Colonic mucosa (tissue), 4 donors: ENCODE measurements at regions not wholly inside any gene's neighbourhood (a gene's known extent, or its start where the extent isn't known, plus 50 kb on each side); places are given as distances from the start of the nearest gene placed in this dataset.

Experiments used
- DNase-seq: peaks from one replicate; pipeline ENCODE4 v3.0.0-alpha.2; 2020
- H3K27ac ChIP-seq: fragments of 200-600 bp; one replicate; pipeline ENCODE4 v1.8.0; 2021
- H3K27me3 ChIP-seq: fragments of 200-600 bp; one replicate; pipeline ENCODE4 v1.8.0; 2021
- H3K36me3 ChIP-seq: fragments of 200-600 bp; one replicate; pipeline ENCODE4 v1.8.0; 2021
- H3K4me1 ChIP-seq: fragments of 200-600 bp; one replicate; pipeline ENCODE4 v1.8.0; 2021; ENCODE audit warnings: mild to moderate bottlenecking
- H3K4me3 ChIP-seq: fragments of 200-600 bp; one replicate; pipeline ENCODE4 v1.8.0; 2021
- H3K9ac ChIP-seq, 2 donors: one replicate each; pipeline ENCODE4 v1.7.0; 2013; ENCODE audit warnings: control low read depth in 2 of 2, low read depth in 2 of 2, low read length in 2 of 2
- H3K9me3 ChIP-seq: fragments of 200-600 bp; one replicate; pipeline ENCODE4 v1.8.0; 2021
- CTCF ChIP-seq: fragments of 200-600 bp; IDR thresholded peaks from one replicate; pipeline ENCODE4 v1.8.0; 2022; ENCODE audit warnings: antibody characterized with exemption, mild to moderate bottlenecking
- intact Hi-C: fragments of 100-400 bp; cut with DNase I; formaldehyde crosslinking; loops from one replicate; pipeline ENCODE4 v1.14.1; 2022
- donor health status: healthy.
- donor health status: DM: no; HTN: no; CAD: no.
- donor health status: DM: no; HTN: no; CAD: no.

GRCh38 chr2:106658616-106659015 lies 171.5 kb downstream of the CD8B2 start:
- intact Hi-C loops = no loop called here
- H3K9me3 ChIP-seq = no peaks in the 10 kb centered on the region
- no peak overlapping the region for H3K9ac ChIP-seq
- H3K36me3 ChIP-seq = no peaks in the 10 kb centered on the region
- no peak overlapping the region for H3K4me3 ChIP-seq
- H3K27ac ChIP-seq = no peak overlapping the region
- H3K4me1 ChIP-seq = no peaks in the 10 kb centered on the region
- TF ChIP-seq CTCF = no peak
- no peak for DNase-seq
- no peaks in the 10 kb centered on the region for H3K27me3 ChIP-seq

GRCh38 chr2:106664669-106665068 lies 177.5 kb downstream of the CD8B2 start:
- Histone ChIP-seq H3K9me3 (no peaks in the 10 kb centered on the region), H3K36me3 (no peaks in the 10 kb centered on the region), H3K27ac (no peak overlapping the region), H3K27me3 (no peaks in the 10 kb centered on the region), H3K9ac (no peak overlapping the region), H3K4me1 (no peaks in the 10 kb centered on the region), H3K4me3 (no peak overlapping the region)
- no peak for DNase-seq
- intact Hi-C loops = no loop called here
- TF ChIP-seq CTCF = no peak

DNA sequence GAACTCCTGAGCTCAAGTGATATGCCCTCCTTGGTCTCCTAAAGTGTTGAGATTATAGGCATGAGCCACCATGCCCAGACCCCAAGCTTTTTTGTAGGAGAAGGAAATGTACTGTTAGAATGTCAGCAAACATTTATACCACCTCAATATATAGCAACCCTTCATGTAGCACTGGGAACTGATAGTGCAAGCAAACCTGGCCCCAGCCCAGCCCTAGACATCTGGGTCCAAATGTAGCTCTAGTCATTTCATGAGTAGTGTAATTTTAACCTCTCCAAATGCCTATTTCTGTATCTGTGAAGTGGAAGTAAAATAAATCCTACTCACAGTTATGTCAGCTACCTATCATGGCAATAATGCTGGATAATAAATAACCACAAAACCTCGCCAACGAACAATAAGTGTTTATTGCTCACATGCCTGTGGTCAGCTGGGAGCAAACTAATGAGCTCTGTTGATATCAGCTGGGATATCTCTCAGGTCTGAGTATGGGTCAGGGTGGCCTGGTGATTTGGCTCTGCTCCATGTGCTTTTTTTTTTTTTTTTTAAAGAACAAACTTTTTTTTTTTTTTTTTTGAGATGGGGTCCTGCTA lies 180.4 kb downstream of the CD8B2 start:
- Histone ChIP-seq H3K4me3 (no peak overlapping the region), H3K27ac (no peak overlapping the region), H3K4me1 (no peaks in the 10 kb centered on the region), H3K27me3 (no peaks in the 10 kb centered on the region), H3K36me3 (no peaks in the 10 kb centered on the region), H3K9ac (no peak overlapping the region), H3K9me3 (no peaks in the 10 kb centered on the region)
- intact Hi-C loops = no loop called here
- TF ChIP-seq CTCF = no peak
- no peak for DNase-seq

DNA sequence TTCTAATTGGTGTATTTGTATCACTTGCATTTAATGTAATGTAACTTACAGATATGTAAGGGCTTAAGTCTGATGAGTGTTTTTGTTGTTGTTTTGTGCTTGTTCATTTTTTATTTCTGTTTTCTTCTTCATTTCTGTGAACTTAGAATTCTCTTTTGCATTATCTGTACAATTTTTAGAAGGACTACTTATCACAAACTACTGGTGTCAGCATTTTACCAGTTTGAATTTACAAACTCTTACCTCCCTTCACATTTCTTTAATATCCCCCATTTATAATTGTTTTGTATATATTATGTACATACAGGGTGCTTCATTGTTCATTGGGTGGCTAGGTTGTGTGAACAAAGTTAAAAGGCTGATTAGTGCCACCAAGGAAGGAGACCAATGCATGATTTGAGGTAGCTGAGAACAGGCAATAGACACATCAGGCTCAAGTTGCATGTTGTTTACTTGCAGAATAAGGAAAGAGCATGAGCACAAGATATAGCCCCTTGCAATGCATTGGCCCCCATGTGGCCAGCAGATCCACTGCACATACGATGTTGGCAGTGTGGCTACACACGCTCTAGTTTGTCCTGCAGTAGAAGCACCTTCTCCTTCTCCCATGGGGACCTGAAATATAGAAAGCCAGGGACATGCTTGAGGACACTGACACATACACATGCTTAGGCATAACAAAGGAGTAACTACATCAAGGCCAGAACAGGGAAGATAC lies 198.2 kb downstream of the CD8B2 start:
- no peak overlapping the region for H3K4me3 ChIP-seq
- no peaks in the 10 kb centered on the region for H3K36me3 ChIP-seq
- H3K27me3 ChIP-seq = no peaks in the 10 kb centered on the region
- TF ChIP-seq CTCF = no peak
- no peaks in the 10 kb centered on the region for H3K4me1 ChIP-seq
- intact Hi-C loops = no loop called here
- H3K27ac ChIP-seq = no peak overlapping the region
- H3K9ac ChIP-seq = no peak overlapping the region
- no peak for DNase-seq
- no peaks in the 10 kb centered on the region for H3K9me3 ChIP-seq

DNA sequence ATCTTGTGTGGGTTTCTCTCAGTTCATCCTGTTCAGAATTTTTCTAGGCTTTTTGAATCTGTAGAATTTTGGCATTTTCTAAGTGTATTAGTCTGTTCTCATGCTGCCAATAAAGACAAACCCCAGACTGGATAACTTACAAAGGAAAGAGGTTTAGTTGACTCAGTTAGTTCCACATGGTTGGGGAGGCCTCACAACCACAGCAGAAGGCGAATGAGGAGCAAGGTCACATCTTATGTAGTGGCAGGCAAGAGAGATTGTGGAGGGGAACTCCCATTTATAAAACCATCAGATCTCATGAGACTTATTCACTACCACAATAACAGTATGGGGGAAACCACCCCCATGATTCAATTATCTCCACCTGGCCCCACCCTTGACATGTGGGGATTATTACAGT lies 199.2 kb downstream of the ST6GAL2 start:
- intact Hi-C loops = no loop called here
- Histone ChIP-seq H3K9me3 (no peaks in the 10 kb centered on the region), H3K4me1 (no peaks in the 10 kb centered on the region), H3K27me3 (no peaks in the 10 kb centered on the region), H3K4me3 (no peak overlapping the region), H3K27ac (no peak overlapping the region), H3K9ac (no peak overlapping the region), H3K36me3 (no peaks in the 10 kb centered on the region)
- no peak for DNase-seq
- TF ChIP-seq CTCF = no peak
